COLO668 (cell line): ENCODE measurements at regions not wholly inside any gene's neighbourhood (a gene's known extent, or its start where the extent isn't known, plus 50 kb on each side); places are given as distances from the start of the nearest gene placed in this dataset.
A peak's percentile ranks its signal among the peaks of the same experiment; 100 is the strongest.

Experiments used
- DNase-seq: peaks from one replicate; lab custom pipeline; 2025; ENCODE audit not compliant: unreplicated experiment; lab: John Stamatoyannopoulos, UW

GRCh38 chr2:10183146-10183675 lies 60.7 kb downstream of the RRM2 start:
- DNase-seq = no peak

DNA sequence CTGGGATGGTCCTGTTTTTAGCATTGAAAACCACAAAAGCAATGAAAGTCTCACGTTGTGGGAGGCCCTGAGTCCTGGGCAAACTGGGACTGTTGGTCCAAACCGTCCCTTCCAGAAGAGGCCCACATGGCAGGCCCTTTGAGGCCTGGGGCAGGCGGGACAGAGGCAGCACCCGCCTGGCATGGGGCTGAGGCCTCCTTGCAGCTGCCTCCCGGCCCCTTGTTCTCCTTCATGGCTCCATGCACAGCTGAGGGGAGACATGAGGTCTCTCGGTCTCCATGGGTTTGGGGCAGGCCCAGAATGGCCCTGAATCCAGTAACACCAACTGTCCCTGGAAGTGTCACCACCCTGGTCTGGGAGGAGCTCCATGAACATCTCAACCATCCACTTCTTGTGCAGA lies 61.9 kb downstream of the RRM2 start:
- no peak for DNase-seq

- no peak for DNase-seq
Observed at GRCh38 chr2:10185046-10185445, 62.5 kb downstream of the RRM2 start.

DNA sequence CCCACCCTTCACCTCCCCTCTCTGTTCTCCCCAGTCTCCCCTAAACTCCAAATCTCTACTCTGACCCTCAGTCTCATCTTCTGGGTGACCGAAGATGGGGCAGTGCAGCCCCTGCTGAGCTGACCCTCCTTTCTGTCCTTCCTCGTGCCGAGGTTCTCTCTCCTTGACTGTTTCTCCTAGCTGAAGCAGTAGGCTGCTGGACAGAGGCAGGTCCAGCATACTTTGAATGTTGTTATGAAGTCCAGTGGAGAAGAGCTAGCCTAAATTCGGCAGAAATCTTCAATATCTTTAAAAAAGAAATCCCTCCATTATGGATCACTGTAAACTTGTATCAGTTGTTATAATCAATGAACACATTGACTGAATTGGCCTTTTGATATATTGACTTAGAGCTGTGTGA lies 63.2 kb downstream of the RRM2 start:
- DNase-seq = no peak

DNA sequence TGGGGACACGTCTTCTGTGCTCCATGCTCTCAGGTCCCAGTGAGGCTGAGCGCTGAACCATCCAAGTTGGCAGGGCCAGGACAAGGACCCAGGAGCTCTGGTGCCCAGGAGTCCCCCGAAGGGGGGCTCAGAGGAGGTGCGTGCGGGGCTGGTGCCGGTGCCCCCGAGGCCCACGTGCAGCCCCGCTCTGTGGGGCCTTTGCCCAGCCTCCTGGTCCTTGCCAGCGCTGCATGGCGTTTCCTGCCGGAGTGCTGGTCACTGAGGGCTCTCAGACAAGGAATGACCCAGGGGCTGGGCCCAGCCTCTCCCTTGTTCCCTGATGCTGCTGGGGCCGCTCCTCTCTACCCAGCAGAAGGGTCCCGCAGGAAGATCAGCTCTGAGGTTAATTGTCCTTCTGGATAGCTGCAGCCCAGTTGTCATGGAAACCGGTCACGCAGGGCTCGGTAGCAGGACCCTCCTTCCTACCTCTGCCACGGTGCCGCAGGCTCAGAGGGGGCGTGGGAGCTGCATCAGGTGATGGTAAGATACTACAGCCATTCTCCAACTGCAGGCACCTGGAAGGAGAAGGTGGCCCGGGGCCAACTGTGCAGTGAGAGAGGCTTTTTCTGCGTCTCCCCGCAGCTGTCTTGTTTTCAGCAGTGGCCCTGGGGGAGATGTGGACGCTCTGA lies 64.5 kb downstream of the RRM2 start:
- no peak for DNase-seq

- DNase-seq = no peak
Observed at GRCh38 chr2:10187661-10188060, 65.1 kb downstream of the RRM2 start.

GRCh38 chr2:10188211-10188610 lies 65.7 kb downstream of the RRM2 start:
- DNase-seq = peak; percentile 24

DNA sequence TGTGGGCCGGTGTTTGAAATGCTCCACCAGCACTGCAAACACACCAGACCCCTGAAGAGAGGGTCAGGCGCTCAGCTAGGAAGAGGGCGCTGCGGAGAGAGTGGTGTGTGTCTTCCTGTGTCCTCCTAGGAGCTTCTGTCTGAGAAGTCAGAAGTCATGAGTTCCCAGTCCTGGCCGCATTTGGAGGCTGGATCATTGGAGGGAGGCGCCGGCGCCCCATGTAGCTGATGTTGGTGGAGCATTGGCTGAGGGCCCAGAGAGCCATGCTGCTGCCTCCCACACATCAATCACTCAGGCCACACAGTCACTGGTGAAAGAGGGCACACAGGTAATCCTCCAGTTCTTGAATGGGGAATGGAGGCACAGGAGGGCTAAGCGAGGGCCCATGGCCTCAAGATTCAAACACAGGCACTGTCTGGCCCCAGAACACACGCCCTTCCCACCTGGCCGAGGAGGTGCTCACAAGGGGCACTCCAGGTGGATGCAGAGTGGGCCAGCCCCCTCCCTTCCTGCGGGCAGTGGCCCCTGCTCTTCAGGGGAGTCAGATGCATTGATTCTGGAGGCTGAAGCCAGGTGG lies 66.3 kb downstream of the RRM2 start:
- DNase-seq = no peak

- DNase-seq = no peak
Observed at GRCh38 chr2:10190255-10190654, 67.7 kb downstream of the RRM2 start.

GRCh38 chr2:10190737-10191532 lies 68.4 kb downstream of the RRM2 start:
- no peak for DNase-seq

DNA sequence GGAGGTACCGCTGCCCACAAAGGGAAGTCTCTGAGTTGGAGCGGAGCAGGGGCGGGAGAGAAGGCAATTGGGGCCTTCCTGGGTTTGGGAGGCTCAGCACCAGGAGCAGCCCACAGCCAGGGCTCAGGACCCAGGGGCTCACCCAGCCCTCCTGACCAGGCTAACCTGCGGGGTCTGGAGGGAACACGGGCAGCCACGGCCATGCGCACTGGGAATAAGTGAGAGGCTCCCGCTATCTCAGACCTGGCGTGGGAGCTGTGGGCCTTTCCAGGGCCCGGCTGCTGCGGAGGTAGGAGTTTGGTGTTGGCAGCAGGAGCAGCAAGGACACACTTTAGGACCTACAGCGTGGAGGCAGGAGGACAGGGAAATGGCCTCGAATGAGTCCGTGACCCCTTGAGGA lies 69.0 kb downstream of the RRM2 start:
- no peak for DNase-seq

DNA sequence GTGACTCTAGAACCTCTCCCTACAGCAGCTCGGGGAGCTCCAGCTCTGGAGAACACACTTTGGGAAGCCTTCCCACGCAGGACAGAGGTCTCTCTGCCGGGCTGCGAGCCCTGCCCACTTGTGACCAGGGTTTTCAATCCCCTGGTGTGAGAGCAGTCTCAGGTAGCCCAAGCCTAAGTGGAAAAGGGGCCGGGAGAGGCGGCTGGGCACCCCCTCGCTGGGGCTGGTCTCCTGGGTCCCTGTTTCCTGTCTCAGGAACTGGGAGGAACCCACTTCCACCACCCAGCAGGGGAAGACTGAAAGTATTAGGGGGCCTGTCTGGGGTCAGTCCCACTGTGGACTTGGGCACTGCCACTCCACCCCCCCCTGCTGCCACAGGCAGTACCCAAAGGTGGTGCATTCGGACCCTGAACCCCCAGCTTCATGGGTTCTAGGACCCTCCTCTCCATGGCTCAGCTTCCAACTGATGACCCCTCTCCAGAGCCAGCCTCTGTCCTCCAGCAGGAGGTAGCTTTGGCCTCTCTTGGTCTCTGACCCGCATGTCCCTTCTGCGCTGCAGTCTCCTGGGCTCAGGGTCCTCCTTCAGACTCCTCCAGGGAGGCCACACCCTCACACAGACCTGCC lies 70.0 kb downstream of the RRM2 start:
- no peak for DNase-seq

DNA sequence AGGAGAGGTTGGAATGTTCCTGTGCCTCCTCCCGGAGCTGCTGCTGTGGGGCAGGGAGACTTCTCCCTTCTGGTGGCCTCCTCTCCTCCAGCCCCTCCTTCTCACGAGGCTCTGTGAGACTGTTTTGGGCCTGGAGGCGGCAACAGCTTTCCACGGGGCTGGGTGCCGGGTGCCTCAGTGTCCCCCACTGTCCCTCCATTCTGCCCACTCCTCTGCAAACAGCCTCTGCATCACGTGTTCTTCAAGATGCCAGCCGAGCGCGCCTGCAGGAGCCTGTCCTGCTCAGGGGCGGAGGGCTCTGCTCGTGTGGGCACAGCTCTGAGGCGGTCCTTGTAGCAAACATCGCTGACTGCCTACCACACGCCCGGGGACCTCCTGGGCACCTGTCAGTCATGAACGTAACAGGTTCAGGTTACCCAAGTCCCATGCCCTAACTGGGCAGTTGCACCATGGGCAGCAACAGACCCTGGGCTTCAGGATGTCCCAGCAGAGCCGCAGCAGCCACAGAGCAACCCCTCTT lies 70.8 kb downstream of the RRM2 start:
- DNase-seq = no peak

DNA sequence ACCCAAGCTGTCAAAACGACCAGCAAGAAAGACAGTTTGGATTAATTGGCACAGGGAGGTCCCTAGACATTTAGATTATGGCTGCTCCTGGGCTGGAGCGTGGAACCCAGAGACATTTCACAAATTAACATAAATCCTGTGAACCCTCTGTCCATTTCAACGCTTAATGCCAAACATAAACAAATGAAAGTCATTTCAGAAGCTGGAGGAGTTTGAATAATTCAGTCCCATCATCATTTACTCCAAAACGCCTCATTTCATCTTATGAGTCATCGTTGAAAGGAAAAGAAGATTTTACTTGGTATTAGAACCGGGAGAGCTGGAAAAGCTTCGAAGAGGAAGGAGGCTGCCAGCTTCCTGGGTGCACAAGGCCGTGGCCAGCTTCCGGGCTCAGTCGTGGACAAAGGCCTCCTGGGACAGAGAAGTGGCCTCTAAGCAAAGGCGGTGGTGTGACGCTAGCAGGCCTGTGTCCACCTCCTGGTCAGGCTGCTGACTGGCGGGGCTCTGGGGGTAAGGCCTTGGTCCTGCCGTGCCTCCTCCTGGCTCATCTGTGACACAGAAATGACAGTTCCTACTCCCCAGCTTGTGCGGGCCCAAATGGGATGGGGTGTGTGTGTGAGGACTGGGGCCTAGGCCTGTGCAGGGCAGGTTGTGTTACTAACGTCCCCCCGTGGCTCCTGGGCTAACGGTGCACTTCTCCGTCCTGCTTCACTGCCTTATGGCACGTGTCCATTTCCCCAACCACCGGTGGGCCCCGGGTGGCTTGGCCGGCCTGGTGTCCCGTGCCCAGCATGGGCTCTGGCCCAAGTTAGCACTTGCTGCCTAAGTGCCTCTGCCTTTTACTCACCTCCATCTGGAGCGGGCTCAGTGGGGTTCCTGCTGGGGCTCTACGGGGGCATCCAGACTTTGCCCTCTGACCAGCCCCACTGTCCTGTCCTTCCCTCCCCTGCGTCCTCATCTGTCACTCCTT lies 71.6 kb downstream of the RRM2 start:
- DNase-seq = no peak

DNA sequence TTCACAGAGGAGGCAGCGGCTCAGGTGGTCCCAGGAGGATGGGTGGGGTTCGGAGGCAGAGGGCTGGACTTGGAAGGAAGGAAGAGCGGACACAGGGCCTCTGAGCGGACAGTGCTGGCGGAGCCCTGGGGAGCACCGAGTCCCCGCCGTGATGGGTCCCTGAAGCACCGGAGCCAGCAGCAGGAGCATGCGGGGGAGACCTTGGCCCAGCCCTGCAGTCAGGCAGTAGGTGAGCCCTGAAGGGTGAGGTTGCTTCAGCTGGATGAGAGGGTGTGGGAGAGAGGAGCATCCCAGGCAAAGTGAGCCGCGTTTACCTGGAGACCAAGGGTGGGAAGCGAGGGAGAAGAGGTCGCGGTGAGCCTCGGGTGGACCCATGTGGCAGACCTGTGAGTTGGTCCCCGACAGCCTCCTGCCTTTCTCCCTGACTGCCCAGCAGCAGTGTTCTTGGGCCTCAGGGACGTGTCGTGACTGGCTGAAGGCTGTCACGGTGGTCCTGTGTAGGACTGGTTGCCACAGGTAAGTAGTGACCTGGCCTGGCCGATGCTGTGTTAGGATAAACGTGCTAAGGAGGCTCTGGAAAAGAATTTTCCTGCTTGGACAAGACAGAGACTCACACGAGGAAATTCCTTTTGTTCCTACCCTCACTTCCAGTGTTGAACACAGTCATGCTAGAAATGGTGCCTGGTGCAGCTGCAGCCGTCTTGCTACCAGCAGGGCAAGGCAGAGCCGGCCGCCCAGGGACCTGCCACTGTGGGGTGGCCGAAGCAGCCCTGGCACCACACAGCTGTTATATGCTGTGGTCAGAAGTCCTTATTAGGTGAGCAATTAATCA lies 73.0 kb downstream of the RRM2 start:
- DNase-seq = no peak

DNA sequence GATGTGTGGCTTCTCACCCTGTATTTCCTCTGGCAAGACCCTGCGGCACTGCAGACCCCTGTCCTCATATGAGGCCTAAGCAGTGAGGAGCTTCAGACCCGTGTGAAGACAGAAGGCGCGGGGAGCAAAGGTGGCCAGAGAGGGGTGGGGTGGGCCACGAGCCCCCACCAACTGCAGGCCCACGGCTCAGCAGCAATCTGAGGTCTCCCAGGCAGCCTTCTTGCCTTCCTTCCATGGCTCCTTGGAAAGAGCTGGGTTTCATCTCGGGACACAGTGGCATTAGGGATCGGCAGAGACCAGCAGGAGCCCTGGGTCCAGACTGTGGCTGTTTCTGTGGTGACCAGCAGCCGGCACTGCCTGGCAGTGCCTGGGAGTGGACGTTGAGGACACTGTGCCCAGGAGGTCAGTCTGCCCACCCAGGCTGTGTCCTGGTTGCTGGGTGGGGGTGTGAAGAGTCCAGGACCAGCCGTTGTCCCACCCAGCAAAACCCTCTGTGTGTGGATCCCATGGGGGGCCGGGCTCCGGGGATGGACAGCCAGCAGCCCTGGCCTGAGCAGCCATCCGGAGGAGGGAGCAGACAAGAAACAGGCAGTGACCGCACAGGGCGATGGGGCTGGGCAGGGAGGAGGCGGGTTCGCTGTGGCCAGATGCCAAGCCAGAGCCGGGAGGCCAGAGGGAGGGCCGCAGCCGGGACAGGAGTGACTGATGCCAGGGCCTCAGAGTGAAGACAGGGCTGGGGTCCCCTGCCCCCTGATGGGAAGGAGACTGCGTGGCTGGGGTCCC lies 73.8 kb downstream of the RRM2 start:
- no peak for DNase-seq

- no peak for DNase-seq
Observed at GRCh38 chr2:10196948-10197696, 74.6 kb downstream of the RRM2 start.

GRCh38 chr2:10197697-10198076 lies 75.1 kb downstream of the RRM2 start:
- no peak for DNase-seq
